Gastroesophageal sphincter (tissue), 3 donors: ENCODE measurements at regions not wholly inside any gene's neighbourhood (a gene's known extent, or its start where the extent isn't known, plus 50 kb on each side); places are given as distances from the start of the nearest gene placed in this dataset.
A peak's percentile ranks its signal among the peaks of the same experiment; 100 is the strongest.

Source experiments
- CTCF ChIP-seq, 4 experiments: fragments of 200-600 bp in 2 of 4; fragments of 450-650 bp in 2 of 4; sonication (generic) in 1 of 4; IDR thresholded peaks; one replicate each; pipeline ENCODE4 v1.5.1; 2017 to 2019; ENCODE audit warnings: antibody characterized with exemption in 4 of 4, mild to moderate bottlenecking in 2 of 4, moderate library complexity in 2 of 4
- EP300 ChIP-seq: sonication (generic); formaldehyde crosslinking; IDR thresholded peaks from one replicate; pipeline ENCODE4 v1.6.1; 2017; ENCODE audit warnings: antibody characterized with exemption, mild to moderate bottlenecking
- POLR2A ChIP-seq, 2 donors: fragments of 450-650 bp; IDR thresholded peaks; one replicate each; pipeline ENCODE4 v1.6.1; 2017; ENCODE audit warnings: antibody characterized with exemption in 2 of 2, mild to moderate bottlenecking in 2 of 2, moderate library complexity in 1 of 2
- POLR2AphosphoS5 ChIP-seq: sonication (generic); formaldehyde crosslinking; IDR thresholded peaks from one replicate; pipeline ENCODE4 v1.6.1; 2017; ENCODE audit warnings: antibody characterized with exemption

- TF ChIP-seq POLR2AphosphoS5 (no peak), CTCF (IDR thresholded peaks at IDR 0.05) (peak in 3 of 4 experiments; percentile 14 to 56 (median 31)), EP300 (no peak), POLR2A (IDR thresholded peaks at IDR 0.05) (no peak)
Measured at GRCh38 chr13:60335531-60335930, 61.5 kb upstream of the TDRD3 start.
